ENCODE measurements at regions not wholly inside any gene's neighbourhood (a gene's known extent, or its start where the extent isn't known, plus 50 kb on each side); places are given as distances from the start of the nearest gene placed in this dataset.
"Not testable (repeated sequence)": the region's sequence is repeated elsewhere in the genome, so short reads cannot be mapped to it uniquely, and the experiment has no call there.

DNA sequence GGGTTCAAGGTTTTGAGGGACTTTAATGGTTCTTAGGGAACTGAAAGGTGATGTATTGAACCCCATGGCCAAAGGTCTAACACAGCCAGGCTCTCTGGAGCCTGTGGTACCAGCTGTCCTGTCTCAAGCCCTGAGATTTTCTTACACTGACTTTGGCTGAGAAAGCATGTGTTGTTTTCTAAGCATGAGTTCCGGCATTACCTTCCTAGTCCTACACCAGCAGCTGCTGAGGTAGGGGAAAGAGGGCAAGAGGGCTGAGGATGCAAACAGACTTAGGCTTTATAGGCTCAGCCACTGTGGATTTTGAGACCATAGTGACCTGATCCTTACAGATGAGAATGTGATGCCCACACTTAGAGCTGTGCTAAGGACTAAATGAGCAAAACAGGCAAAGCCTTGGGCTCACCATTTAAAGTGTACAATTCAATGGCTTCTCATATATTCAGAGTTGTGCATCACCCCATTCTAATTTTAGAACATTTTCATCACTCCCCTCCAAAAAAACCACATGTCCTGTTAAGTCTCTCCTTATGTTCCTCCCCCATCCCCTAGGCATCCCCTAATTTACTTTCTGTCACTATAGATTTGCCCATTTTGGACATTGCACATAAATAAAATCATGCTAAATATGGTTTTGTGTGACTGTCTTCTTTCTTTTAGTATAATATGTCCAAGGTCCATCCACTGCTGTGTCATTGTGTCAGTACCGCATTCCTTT lies 99.7 kb upstream of the OTOS start:
- WGBS, 2 experiments, result 75 to 93% methylated on average over 1 to 2 of the region's 2 CpGs
- Histone ChIP-seq H3K9me3 (ENCODE audit: control insufficient read depth, low read length) (no peaks in the 10 kb centered on the region), H3K4me3 (ENCODE audit: insufficient read depth, low read depth, low read length) (no peak overlapping the region), H3K4me1 (ENCODE audit: control insufficient read depth, insufficient read depth, low read length) (peaks cover 9% of the 10 kb centered on the region), H3K36me3 (ENCODE audit: control insufficient read depth, insufficient read depth, low read length) (no peaks in the 10 kb centered on the region), H3K27me3 (ENCODE audit: control insufficient read depth, insufficient read depth, low read length, poor library complexity, severe bottlenecking) (no peaks in the 10 kb centered on the region), H3K27ac (ENCODE audit: insufficient read depth, low read depth, low read length, poor library complexity, severe bottlenecking) (no peak overlapping the region)

DNA sequence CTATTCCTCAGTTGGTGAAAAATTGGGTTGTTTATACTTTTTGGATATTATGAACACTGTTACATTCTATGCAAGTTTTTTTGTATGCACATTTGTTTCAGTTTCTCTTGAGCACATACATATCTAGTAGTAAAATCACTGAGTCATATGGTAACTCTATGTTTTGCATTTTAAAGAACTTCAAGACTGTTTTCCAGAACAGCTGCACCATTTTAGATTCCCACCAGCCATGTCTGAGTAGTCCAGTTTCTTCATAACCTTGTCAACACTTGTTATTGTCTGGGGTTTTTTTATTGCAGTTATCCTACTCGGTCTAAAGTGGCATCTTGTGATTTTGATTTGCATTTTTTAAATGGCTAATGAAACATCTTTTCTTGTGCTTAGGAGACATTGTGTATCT lies 100.3 kb upstream of the OTOS start:
- H3K4me3 ChIP-seq (ENCODE audit: insufficient read depth, low read depth, low read length), result no peak overlapping the region

DNA sequence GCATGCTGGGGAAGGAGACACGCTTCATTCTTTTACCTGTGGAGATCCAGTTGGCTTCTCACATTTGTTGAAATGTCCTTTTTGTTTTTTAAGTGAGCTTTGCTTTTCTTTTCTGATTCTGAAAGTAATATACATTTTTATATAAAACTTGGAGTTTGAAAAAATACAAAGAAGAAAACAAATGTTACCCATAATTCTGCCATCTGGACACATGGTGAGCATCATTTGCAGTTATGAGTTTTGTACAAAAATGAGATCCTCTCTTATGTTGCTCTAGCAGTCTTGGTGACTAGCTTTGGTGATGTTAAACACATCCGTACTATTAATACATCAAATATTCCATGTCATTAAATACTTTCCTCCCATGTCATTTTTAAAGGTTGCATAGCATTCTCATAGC lies 101.1 kb upstream of the OTOS start:
- 96 to 97% methylated on average over 2 of the region's 2 CpGs for WGBS, 2 experiments
- H3K4me3 ChIP-seq (ENCODE audit: insufficient read depth, low read depth, low read length), result no peak overlapping the region
- H3K27me3 ChIP-seq (ENCODE audit: control insufficient read depth, insufficient read depth, low read length, poor library complexity, severe bottlenecking), result no peaks in the 10 kb centered on the region
- H3K27ac ChIP-seq (ENCODE audit: insufficient read depth, low read depth, low read length, poor library complexity, severe bottlenecking), result no peak overlapping the region
- H3K36me3 ChIP-seq (ENCODE audit: control insufficient read depth, insufficient read depth, low read length), result no peaks in the 10 kb centered on the region
- no peaks in the 10 kb centered on the region for H3K9me3 ChIP-seq (ENCODE audit: control insufficient read depth, low read length)
- H3K4me1 ChIP-seq (ENCODE audit: control insufficient read depth, insufficient read depth, low read length), result peaks cover 2% of the 10 kb centered on the region

More for the DNA sequence above, 100.3 kb upstream of the OTOS start:
- 91 to 100% methylated on average over 1 of the region's 1 CpG for WGBS, 2 experiments
- Histone ChIP-seq H3K27me3 (ENCODE audit: control insufficient read depth, insufficient read depth, low read length, poor library complexity, severe bottlenecking) (no peaks in the 10 kb centered on the region), H3K4me1 (ENCODE audit: control insufficient read depth, insufficient read depth, low read length) (peaks cover 9% of the 10 kb centered on the region), H3K9me3 (ENCODE audit: control insufficient read depth, low read length) (no peaks in the 10 kb centered on the region), H3K27ac (ENCODE audit: insufficient read depth, low read depth, low read length, poor library complexity, severe bottlenecking) (no peak overlapping the region), H3K36me3 (ENCODE audit: control insufficient read depth, insufficient read depth, low read length) (no peaks in the 10 kb centered on the region)

DNA sequence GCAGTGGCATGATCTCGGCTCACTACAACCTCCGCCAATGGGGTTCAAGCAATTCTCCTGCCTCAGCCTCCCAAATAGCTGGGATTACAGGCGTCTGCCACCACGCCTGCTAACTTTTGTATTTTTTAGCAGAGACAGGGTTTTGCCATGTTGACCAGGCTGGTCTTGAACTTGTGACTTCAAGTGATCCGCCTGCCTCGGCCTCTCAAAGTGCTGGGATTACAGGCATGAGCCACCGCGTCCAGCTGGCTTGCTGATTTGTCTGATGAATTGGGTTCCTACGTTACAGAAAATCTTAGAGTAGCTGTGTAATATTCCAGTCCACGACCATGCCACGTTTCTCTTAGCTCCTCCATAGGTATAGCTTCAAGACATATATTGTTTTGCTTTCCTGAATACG lies 102.6 kb upstream of the OTOS start:
- not testable (repeated sequence) for H3K36me3 ChIP-seq (ENCODE audit: control insufficient read depth, insufficient read depth, low read length); H3K4me3 ChIP-seq (ENCODE audit: insufficient read depth, low read depth, low read length); H3K9me3 ChIP-seq (ENCODE audit: control insufficient read depth, low read length); H3K27me3 ChIP-seq (ENCODE audit: control insufficient read depth, insufficient read depth, low read length, poor library complexity, severe bottlenecking); H3K27ac ChIP-seq (ENCODE audit: insufficient read depth, low read depth, low read length, poor library complexity, severe bottlenecking); H3K4me1 ChIP-seq (ENCODE audit: control insufficient read depth, insufficient read depth, low read length)
- 93 to 94% methylated on average over 12 of the region's 12 CpGs for WGBS, 2 experiments

DNA sequence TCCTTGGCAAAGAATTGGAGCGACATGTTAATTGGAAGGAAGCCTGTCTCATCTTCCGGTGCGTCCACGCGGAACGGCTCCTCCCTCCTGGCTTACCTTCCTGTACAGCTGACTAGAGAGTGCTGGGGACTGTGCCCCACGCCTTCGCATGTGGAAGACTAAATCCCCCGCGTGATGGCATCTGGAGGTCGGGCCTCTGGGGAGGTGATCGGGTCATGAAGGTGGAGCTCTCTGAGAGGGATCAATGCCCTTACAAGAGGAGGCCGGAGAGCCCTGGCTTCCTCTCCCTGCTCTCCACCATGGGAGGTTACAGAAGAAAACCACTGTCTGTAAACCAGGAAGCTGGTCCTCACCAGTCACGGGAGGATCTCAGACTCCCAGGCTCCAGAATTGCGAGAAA lies 104.1 kb upstream of the OTOS start:
- Histone ChIP-seq H3K4me3 (ENCODE audit: insufficient read depth, low read depth, low read length) (no peak overlapping the region), H3K27ac (ENCODE audit: insufficient read depth, low read depth, low read length, poor library complexity, severe bottlenecking) (no peak overlapping the region), H3K9me3 (ENCODE audit: control insufficient read depth, low read length) (no peaks in the 10 kb centered on the region), H3K4me1 (ENCODE audit: control insufficient read depth, insufficient read depth, low read length) (peaks cover 7% of the 10 kb centered on the region), H3K36me3 (ENCODE audit: control insufficient read depth, insufficient read depth, low read length) (no peaks in the 10 kb centered on the region), H3K27me3 (ENCODE audit: control insufficient read depth, insufficient read depth, low read length, poor library complexity, severe bottlenecking) (no peaks in the 10 kb centered on the region)
- 86 to 88% methylated on average over 15 of the region's 15 CpGs for WGBS, 2 experiments

DNA sequence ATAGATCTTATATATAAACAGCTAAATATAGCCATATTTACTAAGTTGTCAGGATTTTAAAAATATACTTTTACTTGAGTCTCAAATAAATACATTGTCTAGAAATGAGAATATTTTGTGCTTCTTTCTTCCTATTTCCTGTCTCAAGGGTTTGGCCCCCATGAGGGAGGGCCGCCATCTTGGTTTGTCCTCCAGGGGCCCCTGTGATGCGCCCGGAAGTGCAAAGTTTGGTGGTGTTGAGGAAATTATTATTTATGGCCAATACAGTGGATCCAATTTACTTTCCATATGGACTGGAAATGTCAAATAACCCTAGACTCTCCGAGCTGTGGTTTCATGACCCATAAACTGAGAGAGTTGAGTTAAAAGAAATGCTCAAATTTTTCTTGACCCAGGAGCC lies 104.7 kb upstream of the OTOS start:
- no peak overlapping the region for H3K27ac ChIP-seq (ENCODE audit: insufficient read depth, low read depth, low read length, poor library complexity, severe bottlenecking)
- peaks cover 12% of the 10 kb centered on the region for H3K4me1 ChIP-seq (ENCODE audit: control insufficient read depth, insufficient read depth, low read length)
- no peak overlapping the region for H3K4me3 ChIP-seq (ENCODE audit: insufficient read depth, low read depth, low read length)
- H3K27me3 ChIP-seq (ENCODE audit: control insufficient read depth, insufficient read depth, low read length, poor library complexity, severe bottlenecking), result no peaks in the 10 kb centered on the region
- H3K36me3 ChIP-seq (ENCODE audit: control insufficient read depth, insufficient read depth, low read length), result no peaks in the 10 kb centered on the region
- WGBS, 2 experiments, result 85 to 89% methylated on average over 4 of the region's 4 CpGs
- H3K9me3 ChIP-seq (ENCODE audit: control insufficient read depth, low read length), result no peaks in the 10 kb centered on the region

DNA sequence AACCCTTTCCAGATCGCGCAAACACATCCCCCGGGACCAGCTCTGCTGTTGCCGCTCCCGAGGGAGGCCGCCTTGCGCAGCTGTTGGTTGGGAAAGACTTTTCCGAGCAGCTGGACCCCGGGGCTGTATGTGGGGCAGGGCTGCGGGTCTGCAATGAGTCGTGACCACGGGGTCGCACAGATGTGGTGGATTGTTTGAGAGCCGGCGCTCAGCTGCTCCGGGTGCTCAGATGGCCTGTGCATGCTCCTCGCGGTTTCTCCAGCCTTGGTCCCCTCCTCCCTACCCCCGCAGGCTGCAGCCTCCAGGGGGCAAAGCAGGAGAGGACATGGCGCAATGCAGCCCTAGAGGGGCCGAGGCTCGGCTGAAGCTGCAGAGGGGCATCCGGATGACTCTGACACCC lies 105.2 kb upstream of the OTOS start:
- WGBS, 2 experiments, result 94% methylated on average over 23 of the region's 23 CpGs
- no peaks in the 10 kb centered on the region for H3K9me3 ChIP-seq (ENCODE audit: control insufficient read depth, low read length)
- H3K27ac ChIP-seq (ENCODE audit: insufficient read depth, low read depth, low read length, poor library complexity, severe bottlenecking), result no peak overlapping the region
- no peaks in the 10 kb centered on the region for H3K27me3 ChIP-seq (ENCODE audit: control insufficient read depth, insufficient read depth, low read length, poor library complexity, severe bottlenecking)
- H3K36me3 ChIP-seq (ENCODE audit: control insufficient read depth, insufficient read depth, low read length), result no peaks in the 10 kb centered on the region
- peaks cover 15% of the 10 kb centered on the region for H3K4me1 ChIP-seq (ENCODE audit: control insufficient read depth, insufficient read depth, low read length)
- H3K4me3 ChIP-seq (ENCODE audit: insufficient read depth, low read depth, low read length), result no peak overlapping the region

DNA sequence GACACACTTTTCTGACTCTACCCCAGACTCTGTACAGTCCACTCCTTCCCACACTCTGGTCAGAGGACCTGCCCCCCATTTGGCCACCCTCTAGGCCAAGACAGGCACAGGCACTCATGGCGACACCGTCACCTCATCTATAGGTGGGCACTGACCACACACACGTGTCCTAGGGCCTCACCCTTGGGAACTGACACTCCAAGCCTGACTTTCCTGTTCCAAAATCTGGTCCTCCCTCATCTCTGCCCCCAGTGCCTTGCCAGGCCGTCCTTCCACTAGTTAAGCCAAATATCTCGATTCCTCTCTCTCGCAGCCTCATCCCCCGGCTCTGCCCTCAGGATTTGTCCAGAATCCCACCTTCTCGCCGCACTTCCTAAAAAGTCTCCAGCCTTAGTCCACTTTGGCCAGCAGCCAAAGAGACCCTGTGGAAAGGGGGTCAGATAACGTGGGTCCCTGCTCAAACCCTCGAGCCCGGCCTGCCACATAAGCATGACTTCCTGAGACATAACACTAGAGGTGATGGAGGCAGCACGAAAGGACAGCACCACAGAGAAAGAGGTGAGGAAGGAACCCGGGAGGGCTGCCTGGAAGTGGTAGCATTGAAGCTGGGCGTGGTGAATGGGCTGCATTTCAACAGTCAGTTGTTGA lies 105.8 kb upstream of the OTOS start:
- Histone ChIP-seq H3K9me3 (ENCODE audit: control insufficient read depth, low read length) (no peaks in the 10 kb centered on the region), H3K27ac (ENCODE audit: insufficient read depth, low read depth, low read length, poor library complexity, severe bottlenecking) (no peak overlapping the region), H3K4me1 (ENCODE audit: control insufficient read depth, insufficient read depth, low read length) (peaks cover 21% of the 10 kb centered on the region), H3K36me3 (ENCODE audit: control insufficient read depth, insufficient read depth, low read length) (no peaks in the 10 kb centered on the region), H3K4me3 (ENCODE audit: insufficient read depth, low read depth, low read length) (no peak overlapping the region), H3K27me3 (ENCODE audit: control insufficient read depth, insufficient read depth, low read length, poor library complexity, severe bottlenecking) (no peaks in the 10 kb centered on the region)
- 94 to 95% methylated on average over 15 of the region's 15 CpGs for WGBS, 2 experiments

DNA sequence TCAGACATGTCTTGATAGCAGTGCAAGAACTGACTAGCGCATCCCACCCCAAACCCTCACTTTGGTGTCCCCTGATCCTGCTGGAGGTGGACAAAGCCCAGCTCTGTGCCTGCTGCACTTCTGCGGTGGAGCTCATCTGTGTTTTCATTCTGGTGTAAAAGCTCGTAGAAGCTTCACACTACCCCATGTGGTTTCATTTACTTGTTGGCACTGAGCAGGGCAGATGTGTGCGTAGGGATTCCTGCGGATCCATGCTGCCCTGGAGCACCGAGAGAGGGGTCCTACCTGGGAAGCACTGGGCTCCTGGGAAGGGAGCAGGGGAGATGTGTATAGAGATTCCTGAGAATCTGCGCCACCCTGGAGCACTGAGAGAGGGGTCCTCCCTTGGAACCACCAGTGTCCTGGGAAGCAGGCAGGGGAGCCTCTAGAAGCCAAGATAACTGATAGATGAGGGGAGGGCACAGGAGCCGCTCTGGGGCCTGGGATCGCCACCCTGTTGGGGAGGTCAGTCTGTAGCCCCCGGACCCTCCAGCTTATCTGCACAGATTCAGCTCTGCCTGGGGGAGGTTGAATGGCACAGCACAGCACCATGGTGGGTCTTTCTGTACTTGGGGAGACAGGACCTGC lies 106.9 kb upstream of the OTOS start:
- H3K4me1 ChIP-seq (ENCODE audit: control insufficient read depth, insufficient read depth, low read length), result peaks cover 26% of the 10 kb centered on the region
- no peak overlapping the region for H3K4me3 ChIP-seq (ENCODE audit: insufficient read depth, low read depth, low read length)
- no peaks in the 10 kb centered on the region for H3K9me3 ChIP-seq (ENCODE audit: control insufficient read depth, low read length)
- 93 to 94% methylated on average over 10 of the region's 10 CpGs for WGBS, 2 experiments
- H3K27ac ChIP-seq (ENCODE audit: insufficient read depth, low read depth, low read length, poor library complexity, severe bottlenecking), result no peak overlapping the region
- no peaks in the 10 kb centered on the region for H3K27me3 ChIP-seq (ENCODE audit: control insufficient read depth, insufficient read depth, low read length, poor library complexity, severe bottlenecking)
- H3K36me3 ChIP-seq (ENCODE audit: control insufficient read depth, insufficient read depth, low read length), result no peaks in the 10 kb centered on the region

DNA sequence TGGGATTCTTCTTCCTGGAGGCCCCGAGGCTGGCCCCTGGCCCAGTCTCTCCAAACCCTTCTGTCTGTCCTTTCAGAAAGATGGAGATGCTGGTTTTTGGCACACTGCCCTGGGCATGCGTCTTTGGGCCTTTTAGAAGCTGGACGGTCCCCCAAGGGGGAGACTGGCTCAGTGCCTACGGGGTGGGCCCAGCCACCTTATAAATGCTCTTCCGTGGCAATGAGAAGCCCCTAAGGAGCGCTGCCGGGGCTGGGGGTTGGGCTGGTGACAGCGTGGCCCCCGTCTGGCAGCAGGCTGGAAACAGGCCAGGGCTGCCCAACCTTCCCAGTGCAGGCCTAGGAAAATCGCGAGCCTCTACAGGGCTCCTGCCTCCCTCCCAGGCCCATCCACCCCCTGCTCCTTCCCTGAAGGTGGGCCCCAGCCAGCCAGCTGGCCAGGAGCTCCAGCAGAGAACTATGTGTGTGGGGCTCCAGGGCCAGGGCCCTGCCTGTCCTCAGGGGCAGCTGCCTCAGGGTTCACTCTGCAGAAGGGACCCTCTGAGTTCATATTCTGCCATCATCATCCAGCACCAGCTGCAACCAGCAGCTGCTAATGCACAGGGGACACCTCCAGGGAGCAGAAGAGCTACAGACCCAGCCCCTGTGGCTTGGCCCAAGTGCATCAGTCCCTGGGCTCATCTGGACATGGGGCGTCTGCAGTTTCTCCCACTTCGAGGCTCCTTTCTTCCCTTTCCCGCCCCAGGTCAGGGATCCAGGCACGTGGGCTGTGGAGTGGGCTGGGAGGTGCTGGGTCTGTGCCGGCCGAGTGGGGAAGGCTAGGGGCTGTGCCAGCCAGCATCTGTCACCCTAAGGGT lies 107.6 kb upstream of the OTOS start:
- Histone ChIP-seq H3K27me3 (ENCODE audit: control insufficient read depth, insufficient read depth, low read length, poor library complexity, severe bottlenecking) (no peaks in the 10 kb centered on the region), H3K4me1 (ENCODE audit: control insufficient read depth, insufficient read depth, low read length) (peaks cover 29% of the 10 kb centered on the region), H3K9me3 (ENCODE audit: control insufficient read depth, low read length) (no peaks in the 10 kb centered on the region), H3K36me3 (ENCODE audit: control insufficient read depth, insufficient read depth, low read length) (no peaks in the 10 kb centered on the region), H3K27ac (ENCODE audit: insufficient read depth, low read depth, low read length, poor library complexity, severe bottlenecking) (no peak overlapping the region), H3K4me3 (ENCODE audit: insufficient read depth, low read depth, low read length) (no peak overlapping the region)
- 87 to 88% methylated on average over 17 of the region's 17 CpGs for WGBS, 2 experiments
